HFFc6 (cell line): ENCODE measurements at regions not wholly inside any gene's neighbourhood (a gene's known extent, or its start where the extent isn't known, plus 50 kb on each side); places are given as distances from the start of the nearest gene placed in this dataset.

Source experiments
- DNase-seq: peaks from one replicate; pipeline ENCODE4 v3.0.0-alpha.2; 2018
- H3K27ac Mint-ChIP-seq: 2 replicates; pipeline ENCODE4 v1.8.0; 2020; ENCODE audit warnings: mild to moderate bottlenecking, mixed read lengths
- H3K27me3 Mint-ChIP-seq: 2 replicates; pipeline ENCODE4 v1.8.0; 2021; ENCODE audit warnings: mild to moderate bottlenecking, moderate library complexity, mixed read lengths; ENCODE audit not compliant: insufficient read depth
- H3K36me3 Mint-ChIP-seq: 2 replicates; pipeline ENCODE4 v1.8.0; 2021; ENCODE audit warnings: low read depth, mixed read lengths
- H3K4me1 Mint-ChIP-seq: 2 replicates; pipeline ENCODE4 v1.8.0; 2020; ENCODE audit warnings: low read depth, mixed read lengths
- H3K4me3 Mint-ChIP-seq: 2 replicates; pipeline ENCODE4 v1.8.0; 2020; ENCODE audit warnings: mild to moderate bottlenecking, moderate library complexity, mixed read lengths
- H3K9me3 Mint-ChIP-seq: 2 replicates; pipeline ENCODE4 v1.8.0; 2020; ENCODE audit warnings: mild to moderate bottlenecking, mixed read lengths
- CTCF ChIP-seq: fragments of 200-600 bp; sonication (generic); IDR thresholded peaks from 2 replicates; pipeline ENCODE4 v1.5.0; 2021; ENCODE audit warnings: antibody characterized with exemption, mild to moderate bottlenecking

GRCh38 chr3:4231041-4231440 lies 72.1 kb upstream of the SETMAR start:
- DNase-seq = no peak
- no peak for TF ChIP-seq CTCF
- peaks cover 5% of the 10 kb centered on the region for H3K36me3 Mint-ChIP-seq
- H3K4me3 Mint-ChIP-seq = no peak overlapping the region
- H3K27me3 Mint-ChIP-seq = no peaks in the 10 kb centered on the region
- no peaks in the 10 kb centered on the region for H3K4me1 Mint-ChIP-seq
- no peak overlapping the region for H3K27ac Mint-ChIP-seq
- peaks cover 36% of the 10 kb centered on the region for H3K9me3 Mint-ChIP-seq

GRCh38 chr3:4232798-4233197 lies 70.4 kb upstream of the SETMAR start:
- no peak for DNase-seq
- TF ChIP-seq CTCF = no peak
- Mint-ChIP-seq H3K27ac (no peak overlapping the region), H3K4me3 (no peak overlapping the region), H3K4me1 (no peaks in the 10 kb centered on the region), H3K9me3 (peaks cover 29% of the 10 kb centered on the region), H3K27me3 (no peaks in the 10 kb centered on the region), H3K36me3 (no peaks in the 10 kb centered on the region)

- peaks cover 30% of the 10 kb centered on the region for H3K9me3 Mint-ChIP-seq
- no peaks in the 10 kb centered on the region for H3K36me3 Mint-ChIP-seq
- H3K4me3 Mint-ChIP-seq = no peak overlapping the region
- no peak for TF ChIP-seq CTCF
- H3K27me3 Mint-ChIP-seq = no peaks in the 10 kb centered on the region
- H3K27ac Mint-ChIP-seq = no peak overlapping the region
- H3K4me1 Mint-ChIP-seq = no peaks in the 10 kb centered on the region
- no peak for DNase-seq
Observed at GRCh38 chr3:4233488-4233887, 69.7 kb upstream of the SETMAR start.

- no peak for DNase-seq
- Mint-ChIP-seq H3K27ac (no peak overlapping the region), H3K4me1 (no peaks in the 10 kb centered on the region), H3K4me3 (no peak overlapping the region), H3K9me3 (peaks cover 34% of the 10 kb centered on the region), H3K27me3 (no peaks in the 10 kb centered on the region), H3K36me3 (no peaks in the 10 kb centered on the region)
- no peak for TF ChIP-seq CTCF
Observed at GRCh38 chr3:4234889-4235288, 68.3 kb upstream of the SETMAR start.

- TF ChIP-seq CTCF = no peak
- Mint-ChIP-seq H3K4me1 (no peaks in the 10 kb centered on the region), H3K27me3 (no peaks in the 10 kb centered on the region), H3K4me3 (no peak overlapping the region), H3K9me3 (peaks cover 26% of the 10 kb centered on the region), H3K36me3 (no peaks in the 10 kb centered on the region), H3K27ac (no peak overlapping the region)
- DNase-seq = no peak
Observed at GRCh38 chr3:4235690-4236089, 67.5 kb upstream of the SETMAR start.

- H3K4me1 Mint-ChIP-seq = no peaks in the 10 kb centered on the region
- no peak for DNase-seq
- H3K4me3 Mint-ChIP-seq = no peak overlapping the region
- peaks cover 34% of the 10 kb centered on the region for H3K9me3 Mint-ChIP-seq
- no peak overlapping the region for H3K27ac Mint-ChIP-seq
- no peaks in the 10 kb centered on the region; the same call in 1 of the 2 replicates for H3K27me3 Mint-ChIP-seq
- no peaks in the 10 kb centered on the region for H3K36me3 Mint-ChIP-seq
- no peak for TF ChIP-seq CTCF
Observed at GRCh38 chr3:4241595-4242170, 61.5 kb upstream of the SETMAR start.
